Caco-2 (cell line): ENCODE measurements at regions not wholly inside any gene's neighbourhood (a gene's known extent, or its start where the extent isn't known, plus 50 kb on each side); places are given as distances from the start of the nearest gene placed in this dataset.

Experiments
- BruUV-seq: library from RNA; stranded (reverse); fragments of 400-500 nt; replicated peaks from 2 replicates; lab custom pipeline; 2021; lab: Mats Ljungman, UMichigan
- CTCF ChIA-PET: fragments of 300-600 bp; sonication (Branson Sonifier 250); formaldehyde crosslinking; loops from one replicate; lab custom pipeline; 2022; ENCODE audit warnings: antibody characterized with exemption; lab: Charles Lee
- POLR2A ChIA-PET: fragments of 300-600 bp; sonication (Branson Sonifier 250); formaldehyde crosslinking; loops from one replicate; lab custom pipeline; 2022; ENCODE audit warnings: antibody characterized with exemption; lab: Charles Lee
- DNase-seq, 2 experiments: peaks; one replicate each; pipeline versions ENCODE4 v3.0.0 to v3.0.0-alpha.2; 2020 to 2022
- H3K27me3 ChIP-seq: replicated peaks from 2 replicates; pipeline ENCODE4 v1.6.0; 2011; ENCODE audit warnings: low read length; ENCODE audit not compliant: control insufficient read depth, insufficient read depth
- H3K36me3 ChIP-seq: 2 replicates; pipeline ENCODE4 v1.5.1; 2011; ENCODE audit warnings: low read length; ENCODE audit not compliant: control insufficient read depth, insufficient read depth
- H3K4me1 ChIP-seq: fragments of 250-450 bp; sonication (Bioruptor Pico); 2 replicates; pipeline ENCODE4 v1.5.1; 2020; ENCODE audit warnings: mild to moderate bottlenecking
- H3K4me3 ChIP-seq: 2 replicates; pipeline ENCODE4 v1.5.1; 2011; ENCODE audit warnings: low read depth, mild to moderate bottlenecking, control low read depth, low read length
- H3K9me3 ChIP-seq: fragments of 250-450 bp; sonication (Bioruptor Pico); 2 replicates; pipeline ENCODE4 v1.5.1; 2020; ENCODE audit warnings: mild to moderate bottlenecking, moderate library complexity
- H3K27ac Mint-ChIP-seq: one replicate; pipeline ENCODE4 v1.8.0; 2022; ENCODE audit warnings: mixed read lengths; ENCODE audit not compliant: unreplicated experiment
- H3K27me3 Mint-ChIP-seq: one replicate; pipeline ENCODE4 v1.8.0; 2022; ENCODE audit warnings: mixed read lengths; ENCODE audit not compliant: insufficient read depth, unreplicated experiment
- H3K36me3 Mint-ChIP-seq: one replicate; pipeline ENCODE4 v1.8.0; 2022; ENCODE audit warnings: mild to moderate bottlenecking, mixed read lengths; ENCODE audit not compliant: insufficient read depth, unreplicated experiment
- H3K4me1 Mint-ChIP-seq: one replicate; pipeline ENCODE4 v1.8.0; 2022; ENCODE audit warnings: low read depth, mixed read lengths; ENCODE audit not compliant: unreplicated experiment
- H3K4me3 Mint-ChIP-seq: one replicate; pipeline ENCODE4 v1.8.0; 2022; ENCODE audit warnings: mild to moderate bottlenecking, moderate library complexity, mixed read lengths; ENCODE audit not compliant: unreplicated experiment
- H3K9me3 Mint-ChIP-seq: one replicate; pipeline ENCODE4 v1.8.0; 2022; ENCODE audit warnings: mixed read lengths; ENCODE audit not compliant: unreplicated experiment
- intact Hi-C: fragments of 100-400 bp; cut with micrococcal nuclease; formaldehyde crosslinking; loops from one replicate; pipeline ENCODE4 v1.10.0; 2022; ENCODE audit not compliant: unreplicated experiment
- TF ChIP-seq, protein P1 (sequence below), 2 experiments: fragments of 200-600 bp in 1 of 2; IDR thresholded peaks; 1 replicate in 1 of 2; 2 replicates in 1 of 2; pipeline versions ENCODE4 v1.5.1 to v1.8.0; 2011 to 2022; ENCODE audit warnings: antibody characterized with exemption in 1 of 2, control low read depth in 1 of 2, inconsistent platforms in 1 of 2, low read depth in 1 of 2, low read length in 1 of 2, mild to moderate bottlenecking in 1 of 2, moderate library complexity in 1 of 2; ENCODE audit not compliant: insufficient read depth in 1 of 2, severe bottlenecking in 1 of 2, unreplicated experiment in 1 of 2

GRCh38 chr16:17568239-17568638 lies 97.5 kb upstream of the XYLT1 start:
- BruUV-seq = no TSS peak
- TF ChIP-seq, protein P1, sequence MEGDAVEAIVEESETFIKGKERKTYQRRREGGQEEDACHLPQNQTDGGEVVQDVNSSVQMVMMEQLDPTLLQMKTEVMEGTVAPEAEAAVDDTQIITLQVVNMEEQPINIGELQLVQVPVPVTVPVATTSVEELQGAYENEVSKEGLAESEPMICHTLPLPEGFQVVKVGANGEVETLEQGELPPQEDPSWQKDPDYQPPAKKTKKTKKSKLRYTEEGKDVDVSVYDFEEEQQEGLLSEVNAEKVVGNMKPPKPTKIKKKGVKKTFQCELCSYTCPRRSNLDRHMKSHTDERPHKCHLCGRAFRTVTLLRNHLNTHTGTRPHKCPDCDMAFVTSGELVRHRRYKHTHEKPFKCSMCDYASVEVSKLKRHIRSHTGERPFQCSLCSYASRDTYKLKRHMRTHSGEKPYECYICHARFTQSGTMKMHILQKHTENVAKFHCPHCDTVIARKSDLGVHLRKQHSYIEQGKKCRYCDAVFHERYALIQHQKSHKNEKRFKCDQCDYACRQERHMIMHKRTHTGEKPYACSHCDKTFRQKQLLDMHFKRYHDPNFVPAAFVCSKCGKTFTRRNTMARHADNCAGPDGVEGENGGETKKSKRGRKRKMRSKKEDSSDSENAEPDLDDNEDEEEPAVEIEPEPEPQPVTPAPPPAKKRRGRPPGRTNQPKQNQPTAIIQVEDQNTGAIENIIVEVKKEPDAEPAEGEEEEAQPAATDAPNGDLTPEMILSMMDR (IDR thresholded peaks at IDR 0.05; ENCODE audit: insufficient read depth in 1 of 2, low read depth in 1 of 2, low read length in 1 of 2, severe bottlenecking in 1 of 2, unreplicated experiment in 1 of 2) = no peak
- Mint-ChIP-seq H3K4me1 (peaks cover 16% of the 10 kb centered on the region), H3K36me3 (no peaks in the 10 kb centered on the region), H3K27me3 (no peaks in the 10 kb centered on the region), H3K27ac (no peak overlapping the region), H3K4me3 (no peak overlapping the region), H3K9me3 (peaks cover 12% of the 10 kb centered on the region)
- ChIA-PET POLR2A (no interaction called here), CTCF (no interaction called here)
- H3K27me3 ChIP-seq = no peaks in the 10 kb centered on the region
- intact Hi-C loops = no loop called here
- no peaks in the 10 kb centered on the region for H3K9me3 ChIP-seq
- DNase-seq = no peak
- peaks cover 16% of the 10 kb centered on the region for H3K4me1 ChIP-seq
- H3K36me3 ChIP-seq = no peaks in the 10 kb centered on the region
- no peak overlapping the region for H3K4me3 ChIP-seq

DNA sequence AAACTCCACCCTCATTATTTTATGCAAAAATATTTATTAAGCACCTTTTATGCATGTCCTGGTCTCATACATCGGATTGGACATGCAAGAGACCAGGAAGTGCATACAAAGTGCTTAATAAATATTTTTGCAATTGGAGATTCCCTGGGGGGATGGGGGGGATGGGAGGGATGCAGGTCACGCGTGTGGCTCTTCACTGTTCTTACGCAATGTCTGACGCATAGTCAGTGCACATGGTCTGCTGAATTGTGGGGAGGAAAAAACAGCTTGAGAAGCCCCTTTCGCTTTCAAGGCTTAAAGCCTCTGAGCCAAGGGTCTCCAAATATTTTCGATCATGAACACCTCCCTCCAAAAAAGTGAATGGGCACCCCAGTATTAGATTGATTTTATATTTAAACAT lies 96.7 kb upstream of the XYLT1 start:
- H3K4me3 Mint-ChIP-seq = no peak overlapping the region
- H3K4me1 ChIP-seq = peaks cover 13% of the 10 kb centered on the region
- no peaks in the 10 kb centered on the region for H3K9me3 ChIP-seq
- H3K27me3 Mint-ChIP-seq = peaks cover 2% of the 10 kb centered on the region
- peaks cover 16% of the 10 kb centered on the region for H3K4me1 Mint-ChIP-seq
- no peaks in the 10 kb centered on the region for H3K27me3 ChIP-seq
- no peaks in the 10 kb centered on the region for H3K36me3 ChIP-seq
- CTCF ChIA-PET = no interaction called here
- no peaks in the 10 kb centered on the region for H3K36me3 Mint-ChIP-seq
- no TSS peak for BruUV-seq
- intact Hi-C loops = no loop called here
- POLR2A ChIA-PET = no interaction called here
- H3K4me3 ChIP-seq = no peak overlapping the region
- peaks cover 12% of the 10 kb centered on the region for H3K9me3 Mint-ChIP-seq
- no peak overlapping the region for H3K27ac Mint-ChIP-seq
- DNase-seq = no peak
- TF ChIP-seq, protein P1 (IDR thresholded peaks at IDR 0.05; ENCODE audit: insufficient read depth in 1 of 2, low read depth in 1 of 2, low read length in 1 of 2, severe bottlenecking in 1 of 2, unreplicated experiment in 1 of 2) = no peak

DNA sequence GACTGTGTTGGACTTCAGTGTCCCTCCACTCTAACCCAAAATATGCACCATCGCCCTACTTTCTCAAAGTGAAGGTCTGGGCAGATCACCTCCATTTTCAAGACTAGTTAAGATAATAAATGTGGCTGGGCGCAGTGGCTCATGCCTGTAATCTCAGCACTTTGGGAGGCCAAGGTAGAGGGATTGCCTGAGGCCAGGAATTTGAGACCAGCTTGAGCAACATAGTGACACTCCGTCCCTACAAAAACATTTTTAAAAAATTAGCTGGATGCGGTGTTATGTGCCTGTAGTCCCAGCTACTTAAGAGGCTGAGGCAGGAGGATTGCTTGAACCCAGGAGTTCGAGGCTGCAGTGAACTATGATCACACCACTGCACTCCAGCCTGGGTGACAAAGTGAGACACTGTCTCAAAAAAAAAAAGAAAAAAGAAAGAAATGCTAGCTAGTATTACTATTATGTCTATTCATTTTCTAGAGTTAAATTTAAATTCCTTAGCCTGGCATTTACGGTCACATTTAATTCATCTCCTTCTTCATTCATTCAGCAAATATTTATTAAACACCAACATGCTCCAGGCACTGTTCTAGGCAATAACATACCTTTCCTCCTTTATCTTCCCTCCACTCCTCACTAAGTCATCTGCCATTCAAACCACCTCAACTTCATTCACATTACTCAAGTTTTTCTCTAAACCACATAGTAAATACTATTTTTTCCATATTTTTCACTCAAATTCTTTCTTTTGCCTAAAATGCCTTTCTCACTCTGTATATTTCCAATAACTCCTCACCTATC lies 96.1 kb upstream of the XYLT1 start:
- H3K36me3 ChIP-seq = no peaks in the 10 kb centered on the region
- Mint-ChIP-seq H3K27ac (no peak overlapping the region), H3K9me3 (peaks cover 12% of the 10 kb centered on the region), H3K4me1 (peaks cover 16% of the 10 kb centered on the region), H3K4me3 (no peak overlapping the region), H3K27me3 (peaks cover 2% of the 10 kb centered on the region), H3K36me3 (no peaks in the 10 kb centered on the region)
- no peaks in the 10 kb centered on the region for H3K27me3 ChIP-seq
- DNase-seq = no peak
- ChIA-PET CTCF (no interaction called here), POLR2A (no interaction called here)
- no TSS peak for BruUV-seq
- TF ChIP-seq, protein P1 (IDR thresholded peaks at IDR 0.05; ENCODE audit: insufficient read depth in 1 of 2, low read depth in 1 of 2, low read length in 1 of 2, severe bottlenecking in 1 of 2, unreplicated experiment in 1 of 2) = no peak
- no peak overlapping the region for H3K4me3 ChIP-seq
- peaks cover 7% of the 10 kb centered on the region; the same call in 1 of the 2 replicates for H3K4me1 ChIP-seq
- no peaks in the 10 kb centered on the region for H3K9me3 ChIP-seq
- intact Hi-C loops = no loop called here
